K562 (cell line): ENCODE measurements at regions not wholly inside any gene's neighbourhood (a gene's known extent, or its start where the extent isn't known, plus 50 kb on each side); places are given as distances from the start of the nearest gene placed in this dataset.

Experiments used
- ATAC-seq: fragments of 200-7000 bp; cut with Tn5 transposase; 3 replicates; pipeline ENCODE4 v1.9.1; 2020; ENCODE audit warnings: moderate library complexity
- BruUV-seq: library from RNA; stranded (reverse); fragments of 400-500 nt; replicated peaks from 2 replicates; lab custom pipeline; 2021; lab: Mats Ljungman, UMichigan
- CTCF ChIA-PET: fragments of 300-600 bp; formaldehyde crosslinking; extraction: SDS; loops from one replicate; lab custom pipeline; 2021; ENCODE audit warnings: low intra/inter-chr PET ratio; lab: Yijun Ruan, JAX
- POLR2A ChIA-PET: fragments of 300-600, 350-650 bp; sonication (Branson Sonifier 250); formaldehyde crosslinking; extraction: SDS; loops from one replicate; lab custom pipeline; 2021; ENCODE audit warnings: antibody characterized with exemption, inconsistent platforms; lab: Yijun Ruan, JAX
- DNase-seq, 4 experiments: peaks; one replicate each; pipeline versions ENCODE4 v3.0.0 to v3.0.0-alpha.2; 2011 to 2018; ENCODE audit warnings: low spot score in 3 of 4, mixed read lengths in 3 of 4; ENCODE audit errors: extremely low read depth in 1 of 4
- FAIRE-seq: peaks from 2 replicates; lab custom pipeline; 2011; peaks lifted over from hg19 to GRCh38; lab: Jason Lieb, UNC
- H2AFZ ChIP-seq: 2 replicates; pipeline ENCODE4 v1.6.0; 2011; ENCODE audit warnings: low read depth, low read length, control low read depth, inconsistent platforms
- H3K27ac ChIP-seq: fragments of 200-600 bp; 3 replicates; pipeline ENCODE4 v1.8.0; 2011; ENCODE audit warnings: low read depth, mild to moderate bottlenecking, control low read depth, inconsistent platforms, low read length, moderate library complexity, mixed read lengths; ENCODE audit errors: extremely low read depth
- H3K27me3 ChIP-seq, 2 experiments: fragments of 300-600 bp in 1 of 2; 2 replicates in 1 of 2; 3 replicates in 1 of 2; pipeline versions ENCODE4 v1.6.0 to v1.8.0; 2011; ENCODE audit warnings: inconsistent platforms in 2 of 2, low read length in 2 of 2, mild to moderate bottlenecking in 1 of 2, mixed read lengths in 1 of 2, moderate library complexity in 1 of 2; ENCODE audit not compliant: control insufficient read depth in 2 of 2, insufficient read depth in 2 of 2
- H3K36me3 ChIP-seq: fragments of 300-600 bp; 3 replicates; pipeline ENCODE4 v1.8.0; 2011; ENCODE audit warnings: mild to moderate bottlenecking, low read length, inconsistent platforms; ENCODE audit not compliant: control insufficient read depth, insufficient read depth
- H3K4me1 ChIP-seq, 2 experiments: fragments of 200-600 bp in 1 of 2; replicated peaks in 1 of 2; 2 replicates in 1 of 2; 3 replicates in 1 of 2; pipeline versions ENCODE4 v1.5.1 to v1.8.0; 2011; ENCODE audit warnings: inconsistent platforms in 2 of 2, low read length in 2 of 2, mild to moderate bottlenecking in 1 of 2, mixed read lengths in 1 of 2, moderate library complexity in 1 of 2; ENCODE audit not compliant: control insufficient read depth in 2 of 2, insufficient read depth in 2 of 2
- H3K4me2 ChIP-seq: 2 replicates; pipeline ENCODE4 v1.6.1; 2011; ENCODE audit warnings: low read length, control low read depth, inconsistent platforms, mixed read lengths; ENCODE audit not compliant: insufficient read depth
- H3K4me3 ChIP-seq: fragments of 200-600 bp; sonication (generic), shearing (Covaris generic); 2 replicates; pipeline ENCODE4 v1.5.1; 2016; ENCODE audit warnings: control low read depth, inconsistent platforms
- H3K79me2 ChIP-seq: fragments of 200-600 bp; 3 replicates; pipeline ENCODE4 v1.8.0; 2011; ENCODE audit warnings: low read length, inconsistent platforms; ENCODE audit not compliant: control insufficient read depth, insufficient read depth
- H3K9ac ChIP-seq, 2 experiments: 2 replicates each; pipeline versions ENCODE4 v1.6.0 to v1.6.1; 2011; ENCODE audit warnings: low read depth in 2 of 2, low read length in 2 of 2, control low read depth in 1 of 2, inconsistent platforms in 1 of 2, mild to moderate bottlenecking in 1 of 2, mixed read lengths in 1 of 2; ENCODE audit not compliant: insufficient read depth in 1 of 2
- H3K9me1 ChIP-seq: one replicate; pipeline ENCODE4 v1.6.0; 2011; ENCODE audit warnings: inconsistent platforms, mild to moderate bottlenecking, low read length, moderate library complexity; ENCODE audit not compliant: control insufficient read depth, insufficient read depth
- H3K9me3 ChIP-seq: replicated peaks from 2 replicates; pipeline ENCODE4 v1.5.1; 2011; ENCODE audit warnings: low read depth, low read length, inconsistent platforms; ENCODE audit not compliant: control insufficient read depth, insufficient read depth
- H4K20me1 ChIP-seq: replicated peaks from 2 replicates; pipeline ENCODE4 v1.6.1; 2011; ENCODE audit warnings: low read length, inconsistent platforms, mixed read lengths; ENCODE audit not compliant: control insufficient read depth, insufficient read depth
- CEBPB ChIP-seq: fragments of 450-650 bp; IDR thresholded peaks from 2 replicates; pipeline ENCODE4 v1.6.1; 2016; ENCODE audit warnings: missing genetic modification characterization, missing compliant biosample characterization
- DEAF1 ChIP-seq: fragments of 450-650 bp; formaldehyde crosslinking; IDR thresholded peaks from 2 replicates; pipeline ENCODE4 v1.4.0; 2020; ENCODE audit warnings: mild to moderate bottlenecking, moderate library complexity
- GMEB1 ChIP-seq: fragments of 250-450 bp; sonication (Bioruptor Pico); IDR thresholded peaks from 2 replicates; pipeline ENCODE4 v1.4.0; 2020; ENCODE audit warnings: mild to moderate bottlenecking
- MAFG ChIP-seq: fragments of 450-650 bp; conservative IDR thresholded peaks from 2 replicates; pipeline ENCODE4 v1.6.1; 2016; ENCODE audit warnings: missing genetic modification characterization, missing compliant biosample characterization
- PHF8 ChIP-seq: fragments of 200-600 bp; sonication (generic); IDR thresholded peaks from 2 replicates; pipeline ENCODE4 v1.6.1; 2012; ENCODE audit warnings: mixed run types, mild to moderate bottlenecking, inconsistent platforms, low read length, moderate library complexity, borderline replicate concordance
- PRDM10 ChIP-seq: fragments of 450-650 bp; IDR thresholded peaks from 2 replicates; pipeline ENCODE4 v1.6.1; 2018; ENCODE audit not compliant: partially characterized antibody
- SMAD4 ChIP-seq: fragments of 250-450 bp; sonication (Bioruptor Pico); conservative IDR thresholded peaks from 2 replicates; pipeline ENCODE4 v1.8.0; 2021; ENCODE audit warnings: inconsistent platforms, mild to moderate bottlenecking, moderate library complexity
- SMARCA5 ChIP-seq: fragments of 450-650 bp; IDR thresholded peaks from 2 replicates; pipeline ENCODE4 v1.6.1; 2016
- SOX6 ChIP-seq: fragments of 450-650 bp; IDR thresholded peaks from 2 replicates; pipeline ENCODE4 v1.6.1; 2014; ENCODE audit warnings: mild to moderate bottlenecking
- WGBS: fragments of 100-300 bp; shearing (Covaris generic); methylation state at CpG from one replicate; pipeline ENCODE4 v1.1.6; 2016; ENCODE audit warnings: low coverage, mixed read lengths; ENCODE audit not compliant: insufficient coverage; ENCODE audit errors: missing lambda C conversion rate; 5-methylcytosine and 5-hydroxymethylcytosine counted together
- in situ Hi-C: fragments of 300-500 bp; cut with MboI; formaldehyde crosslinking; loops from 4 replicates; pipeline ENCODE4 v1.15.0; 2018; ENCODE audit warnings: inconsistent platforms, mixed read lengths
- intact Hi-C: fragments of 100-400 bp; cut with micrococcal nuclease; formaldehyde crosslinking; loops from 2 replicates; pipeline ENCODE4 v1.14.2; 2022
- TF ChIP-seq, protein P1 (sequence below): fragments of 450-650 bp; IDR thresholded peaks from 2 replicates; pipeline ENCODE4 v1.6.1; 2016

- POLR2A ChIA-PET: no interaction called here
- no TSS peak for BruUV-seq
- ATAC-seq (no peak), FAIRE-seq (no peak), DNase-seq (no peak)
- TF ChIP-seq, protein P1, sequence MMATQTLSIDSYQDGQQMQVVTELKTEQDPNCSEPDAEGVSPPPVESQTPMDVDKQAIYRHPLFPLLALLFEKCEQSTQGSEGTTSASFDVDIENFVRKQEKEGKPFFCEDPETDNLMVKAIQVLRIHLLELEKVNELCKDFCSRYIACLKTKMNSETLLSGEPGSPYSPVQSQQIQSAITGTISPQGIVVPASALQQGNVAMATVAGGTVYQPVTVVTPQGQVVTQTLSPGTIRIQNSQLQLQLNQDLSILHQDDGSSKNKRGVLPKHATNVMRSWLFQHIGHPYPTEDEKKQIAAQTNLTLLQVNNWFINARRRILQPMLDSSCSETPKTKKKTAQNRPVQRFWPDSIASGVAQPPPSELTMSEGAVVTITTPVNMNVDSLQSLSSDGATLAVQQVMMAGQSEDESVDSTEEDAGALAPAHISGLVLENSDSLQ: no peak
- no peak for TF ChIP-seq PRDM10
- no peak for TF ChIP-seq SMARCA5
- TF ChIP-seq GMEB1 (CRISPR knock-in tag): no peak
- TF ChIP-seq CEBPB (tag): no peak
- TF ChIP-seq SMAD4: no peak
- TF ChIP-seq MAFG (tag): no peak
- no peak for TF ChIP-seq PHF8
- no peak for TF ChIP-seq SOX6
- TF ChIP-seq DEAF1 (CRISPR knock-in tag): no peak
- CTCF ChIA-PET: no interaction called here
- H3K4me1 ChIP-seq: no peaks in the 10 kb centered on the region
- no peaks in the 10 kb centered on the region for H4K20me1 ChIP-seq
- no peaks in the 10 kb centered on the region for H3K36me3 ChIP-seq
- H3K79me2 ChIP-seq: no peaks in the 10 kb centered on the region
- no peak overlapping the region for H3K27ac ChIP-seq
- H3K27me3 ChIP-seq: no peaks in the 10 kb centered on the region
- H3K4me2 ChIP-seq: no peak overlapping the region
- no peak overlapping the region for H3K4me3 ChIP-seq
- intact Hi-C loops (no loop called here), in situ Hi-C loops (no loop called here)
- no peak overlapping the region for H3K9ac ChIP-seq
- H3K9me3 ChIP-seq: no peaks in the 10 kb centered on the region
- H2AFZ ChIP-seq: no peak overlapping the region
- no peaks in the 10 kb centered on the region for H3K9me1 ChIP-seq
- WGBS: 0% methylated on average over 8 of the region's 8 CpGs
Measured at GRCh38 chr10:36450380-36450779, 675.0 kb upstream of the ANKRD30A start.
